Esophagus muscularis mucosa (tissue), 4 donors: ENCODE measurements at regions not wholly inside any gene's neighbourhood (a gene's known extent, or its start where the extent isn't known, plus 50 kb on each side); places are given as distances from the start of the nearest gene placed in this dataset.

Experiments
- DNase-seq: peaks from one replicate; pipeline ENCODE4 v3.0.0-alpha.2; 2017; ENCODE audit errors: extremely low spot score
- H3K27ac ChIP-seq, 4 donors: fragments of 200-600 bp; sonication (generic); replicated peaks in 1 of 4; 1 replicate in 3 of 4; 2 replicates in 1 of 4; pipeline ENCODE4 v1.5.1; 2016 to 2019; ENCODE audit warnings: mild to moderate bottlenecking in 1 of 4
- H3K27me3 ChIP-seq, 4 donors: fragments of 200-600 bp; sonication (generic); one replicate each; pipeline versions ENCODE4 v1.5.1 to v1.6.0; 2016 to 2019
- H3K36me3 ChIP-seq, 4 donors: fragments of 200-600 bp; sonication (generic); one replicate each; pipeline ENCODE4 v1.5.1; 2016 to 2019
- H3K4me1 ChIP-seq, 4 donors: fragments of 200-600 bp; sonication (generic); one replicate each; pipeline ENCODE4 v1.5.1; 2016 to 2019
- H3K4me3 ChIP-seq, 4 donors: fragments of 200-600 bp; sonication (generic); 1 replicate in 2 of 4; 2 replicates in 2 of 4; pipeline ENCODE4 v1.5.1; 2016 to 2019; ENCODE audit warnings: mild to moderate bottlenecking in 4 of 4, moderate library complexity in 1 of 4
- H3K9me3 ChIP-seq, 4 donors: fragments of 200-600 bp; sonication (generic); 1 replicate in 3 of 4; 2 replicates in 1 of 4; pipeline ENCODE4 v1.5.1; 2016 to 2019
- EP300 ChIP-seq: sonication (generic); formaldehyde crosslinking; IDR thresholded peaks from one replicate; pipeline ENCODE4 v1.6.1; 2017; ENCODE audit warnings: antibody characterized with exemption
- POLR2A ChIP-seq: fragments of 450-650 bp; IDR thresholded peaks from one replicate; pipeline ENCODE4 v1.6.1; 2017; ENCODE audit warnings: antibody characterized with exemption, moderate library complexity, mild to moderate bottlenecking, low read depth
- POLR2AphosphoS5 ChIP-seq, 2 donors: sonication (generic); formaldehyde crosslinking; IDR thresholded peaks; one replicate each; pipeline ENCODE4 v1.6.1; 2017; ENCODE audit warnings: antibody characterized with exemption in 2 of 2
- WGBS: methylation state at CpG from one replicate; pipeline ENCODE4 v1.1.5; 2018; 5-methylcytosine and 5-hydroxymethylcytosine counted together
- intact Hi-C: fragments of 100-400 bp; cut with DNase I; formaldehyde crosslinking; loops from one replicate; pipeline ENCODE4 v1.15.1; 2023
- TF ChIP-seq, protein P1 (sequence below), 3 experiments: fragments of 200-600 bp in 2 of 3; fragments of 450-650 bp in 1 of 3; sonication (generic) in 2 of 3; IDR thresholded peaks; one replicate each; pipeline ENCODE4 v1.5.1; 2017 to 2019; ENCODE audit warnings: antibody characterized with exemption in 3 of 3, mild to moderate bottlenecking in 2 of 3, moderate library complexity in 1 of 3

DNA sequence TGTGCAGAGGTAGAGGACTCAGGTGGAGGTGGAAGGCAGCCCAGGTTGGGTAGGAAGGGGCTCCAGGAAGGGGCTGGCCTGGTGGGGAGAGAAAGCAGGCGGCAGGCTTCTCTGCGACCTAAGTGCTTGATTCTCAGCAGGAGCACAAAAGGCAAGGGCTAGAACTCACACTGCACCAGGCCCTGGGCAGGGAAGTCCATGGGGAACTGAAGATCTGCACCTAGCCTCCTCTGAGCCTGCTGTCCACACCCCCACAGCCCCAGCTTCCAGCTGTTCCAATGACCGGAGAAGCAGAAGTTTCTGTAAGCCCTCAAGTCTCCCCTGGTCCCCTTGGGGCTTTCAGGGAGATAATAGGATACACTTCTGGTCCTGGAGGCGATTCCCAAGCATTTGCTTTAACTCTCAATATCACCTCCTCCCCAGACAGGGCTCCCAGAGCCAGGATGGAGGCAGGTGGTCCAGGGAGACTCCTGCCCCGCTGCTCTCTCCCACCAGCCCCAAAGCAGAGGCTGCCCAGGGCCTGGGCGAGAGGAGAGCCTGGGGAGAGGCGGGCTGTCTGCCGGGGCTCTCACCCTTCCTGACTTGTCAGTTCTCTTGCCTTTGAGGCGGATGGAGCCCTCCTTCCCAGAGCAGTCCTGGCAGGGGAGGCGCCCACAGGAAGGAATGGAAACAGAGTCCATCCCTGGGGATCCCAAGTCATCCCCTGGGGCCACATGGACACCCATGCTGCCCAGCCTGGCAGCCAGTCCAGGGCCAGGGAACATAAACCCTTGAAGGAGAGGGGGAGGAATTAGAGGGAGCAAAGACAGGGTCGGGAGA is 126.0 kb downstream of the RBFOX3 start:
- no peak overlapping the region for H3K4me3 ChIP-seq
- 67% methylated on average over 11 of the region's 11 CpGs for WGBS
- DNase-seq: no peak
- no peaks in the 10 kb centered on the region for H3K9me3 ChIP-seq
- no peaks in the 10 kb centered on the region for H3K4me1 ChIP-seq
- intact Hi-C loops: no loop called here
- peaks cover 0 to 74% (median 12%) of the 10 kb centered on the region in 4 donors for H3K27me3 ChIP-seq
- TF ChIP-seq EP300 (no peak), POLR2A (no peak), POLR2AphosphoS5 (IDR thresholded peaks at IDR 0.05) (no peak)
- TF ChIP-seq, protein P1, sequence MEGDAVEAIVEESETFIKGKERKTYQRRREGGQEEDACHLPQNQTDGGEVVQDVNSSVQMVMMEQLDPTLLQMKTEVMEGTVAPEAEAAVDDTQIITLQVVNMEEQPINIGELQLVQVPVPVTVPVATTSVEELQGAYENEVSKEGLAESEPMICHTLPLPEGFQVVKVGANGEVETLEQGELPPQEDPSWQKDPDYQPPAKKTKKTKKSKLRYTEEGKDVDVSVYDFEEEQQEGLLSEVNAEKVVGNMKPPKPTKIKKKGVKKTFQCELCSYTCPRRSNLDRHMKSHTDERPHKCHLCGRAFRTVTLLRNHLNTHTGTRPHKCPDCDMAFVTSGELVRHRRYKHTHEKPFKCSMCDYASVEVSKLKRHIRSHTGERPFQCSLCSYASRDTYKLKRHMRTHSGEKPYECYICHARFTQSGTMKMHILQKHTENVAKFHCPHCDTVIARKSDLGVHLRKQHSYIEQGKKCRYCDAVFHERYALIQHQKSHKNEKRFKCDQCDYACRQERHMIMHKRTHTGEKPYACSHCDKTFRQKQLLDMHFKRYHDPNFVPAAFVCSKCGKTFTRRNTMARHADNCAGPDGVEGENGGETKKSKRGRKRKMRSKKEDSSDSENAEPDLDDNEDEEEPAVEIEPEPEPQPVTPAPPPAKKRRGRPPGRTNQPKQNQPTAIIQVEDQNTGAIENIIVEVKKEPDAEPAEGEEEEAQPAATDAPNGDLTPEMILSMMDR (IDR thresholded peaks at IDR 0.05): no peak
- H3K27ac ChIP-seq: no peak overlapping the region
- H3K36me3 ChIP-seq: peaks cover 0 to 4% (median 0%) of the 10 kb centered on the region in 4 donors

DNA sequence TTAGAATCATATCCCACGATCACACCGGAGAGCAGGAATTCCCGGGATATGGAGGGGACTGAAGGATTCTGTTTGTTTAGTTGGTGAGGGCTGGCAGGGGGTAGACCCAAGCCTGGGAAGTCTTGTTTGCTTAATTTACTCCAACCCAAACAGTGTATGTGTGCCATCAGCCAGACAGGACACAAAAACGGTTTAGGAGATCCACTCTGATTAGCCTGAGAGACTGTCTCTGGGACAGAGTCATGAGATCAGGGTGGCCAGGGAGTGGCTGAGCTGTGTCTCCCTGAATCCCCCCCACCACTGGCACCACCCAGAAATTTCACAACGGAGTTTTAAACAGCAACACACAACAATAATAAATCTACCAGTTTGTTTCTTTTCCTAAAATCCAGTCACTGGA is 127.0 kb downstream of the RBFOX3 start:
- no peak overlapping the region for H3K27ac ChIP-seq
- peaks cover 0 to 83% (median 12%) of the 10 kb centered on the region in 4 donors for H3K27me3 ChIP-seq
- peaks cover 0 to 4% (median 0%) of the 10 kb centered on the region in 4 donors for H3K36me3 ChIP-seq
- no peak overlapping the region for H3K4me3 ChIP-seq
- 35% methylated on average over 5 of the region's 5 CpGs for WGBS
- intact Hi-C loops: no loop called here
- no peak for DNase-seq
- no peak for TF ChIP-seq POLR2AphosphoS5 (IDR thresholded peaks at IDR 0.05)
- TF ChIP-seq, protein P1 (IDR thresholded peaks at IDR 0.05): no peak
- no peak for TF ChIP-seq EP300
- TF ChIP-seq POLR2A: no peak
- no peaks in the 10 kb centered on the region for H3K9me3 ChIP-seq
- H3K4me1 ChIP-seq: peaks cover 0 to 3% (median 0%) of the 10 kb centered on the region in 4 donors

DNA sequence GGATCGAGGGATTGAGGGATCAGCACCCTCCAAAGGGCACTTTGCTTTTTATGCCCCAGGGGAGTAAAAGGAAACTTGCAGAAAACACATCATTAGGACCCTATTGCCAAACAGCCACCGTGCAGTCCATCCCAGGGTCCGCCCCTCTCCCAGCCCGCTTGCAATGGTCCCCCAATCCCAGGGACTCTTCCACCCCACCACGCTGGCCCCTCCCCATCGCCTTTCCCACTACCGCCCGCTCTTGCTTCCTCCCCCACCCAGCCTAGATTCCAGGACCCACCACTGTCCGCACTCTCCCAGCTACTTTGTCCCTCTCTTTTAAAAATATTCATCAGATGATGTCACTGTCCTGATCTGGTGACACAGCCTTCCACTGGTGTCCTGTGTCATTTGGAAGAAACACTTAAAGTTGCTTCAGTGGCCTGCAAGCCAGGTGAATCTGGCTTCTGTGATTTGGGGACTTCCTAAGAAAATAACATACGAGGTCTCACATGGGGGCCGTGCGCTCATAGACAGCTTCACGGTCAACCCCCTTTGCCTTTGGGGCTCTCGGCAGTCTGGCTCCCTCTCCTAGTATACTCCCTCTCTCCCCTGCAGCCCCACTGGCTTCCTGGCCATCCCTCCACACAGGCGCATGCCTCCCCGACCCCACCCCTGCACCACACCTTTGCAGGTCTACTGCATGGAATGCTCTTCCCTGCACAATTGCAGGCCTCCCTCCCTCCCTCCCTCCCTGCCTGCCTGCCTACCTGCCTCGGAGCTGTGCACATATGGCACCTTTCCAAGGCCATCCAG is 127.9 kb downstream of the RBFOX3 start:
- Histone ChIP-seq H3K27ac (no peak overlapping the region), H3K4me1 (peaks cover 0 to 10% (median 6%) of the 10 kb centered on the region in 4 donors), H3K4me3 (no peak overlapping the region), H3K9me3 (no peaks in the 10 kb centered on the region), H3K27me3 (peaks cover 0 to 91% (median 12%) of the 10 kb centered on the region in 4 donors), H3K36me3 (peaks cover 0 to 4% (median 0%) of the 10 kb centered on the region in 4 donors)
- no peak for DNase-seq
- intact Hi-C loops: no loop called here
- TF ChIP-seq POLR2AphosphoS5 (IDR thresholded peaks at IDR 0.05) (no peak), POLR2A (no peak), EP300 (no peak)
- TF ChIP-seq, protein P1 (IDR thresholded peaks at IDR 0.05): no peak
- 36% methylated on average over 16 of the region's 17 CpGs for WGBS

DNA sequence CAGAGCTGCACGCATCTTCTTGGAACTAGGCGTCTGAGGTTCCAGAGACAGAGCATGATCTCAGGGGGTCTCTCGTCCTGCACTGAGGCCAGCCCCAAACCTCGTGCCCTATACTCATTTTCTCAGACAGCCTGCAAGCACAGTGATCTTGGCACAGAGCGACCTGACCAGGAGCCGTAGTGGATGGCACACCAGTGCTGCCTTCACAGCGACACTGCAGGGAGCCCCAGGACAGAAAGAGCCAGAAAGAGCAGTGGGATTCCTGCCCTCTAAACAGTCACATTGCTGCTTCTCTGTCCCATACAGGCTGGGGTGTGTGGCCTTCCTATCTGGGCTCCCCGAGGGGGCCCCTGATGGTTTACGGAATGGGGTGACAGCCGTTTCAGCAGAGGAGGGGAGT is 131.0 kb downstream of the RBFOX3 start:
- intact Hi-C loops: no loop called here
- Histone ChIP-seq H3K27me3 (peaks cover 0 to 95% (median 5%) of the 10 kb centered on the region in 4 donors), H3K27ac (no peak overlapping the region), H3K4me1 (peaks cover 0 to 16% (median 10%) of the 10 kb centered on the region in 4 donors), H3K4me3 (no peak overlapping the region), H3K9me3 (no peaks in the 10 kb centered on the region), H3K36me3 (peaks cover 0 to 4% (median 0%) of the 10 kb centered on the region in 4 donors)
- TF ChIP-seq POLR2AphosphoS5 (IDR thresholded peaks at IDR 0.05) (no peak), POLR2A (no peak), EP300 (no peak)
- TF ChIP-seq, protein P1 (IDR thresholded peaks at IDR 0.05): no peak
- WGBS: 85% methylated on average over 5 of the region's 10 CpGs
- DNase-seq: no peak
